Mucosa of rectum (tissue), 2 donors: ENCODE measurements at regions not wholly inside any gene's neighbourhood (a gene's known extent, or its start where the extent isn't known, plus 50 kb on each side); places are given as distances from the start of the nearest gene placed in this dataset.

Experiments
- H3K27ac ChIP-seq, 2 donors: one replicate each; pipeline ENCODE4 v1.7.0; 2013; ENCODE audit warnings: inconsistent platforms in 2 of 2, low read depth in 2 of 2, low read length in 2 of 2
- H3K27me3 ChIP-seq, 2 donors: one replicate each; pipeline ENCODE4 v1.7.0; 2013; ENCODE audit warnings: low read length in 2 of 2; ENCODE audit not compliant: control insufficient read depth in 2 of 2, insufficient read depth in 2 of 2
- H3K36me3 ChIP-seq, 2 donors: one replicate each; pipeline ENCODE4 v1.7.0; 2013; ENCODE audit warnings: low read length in 2 of 2; ENCODE audit not compliant: control insufficient read depth in 2 of 2, insufficient read depth in 2 of 2
- H3K4me1 ChIP-seq, 2 donors: one replicate each; pipeline ENCODE4 v1.7.0; 2013; ENCODE audit warnings: low read length in 2 of 2, mild to moderate bottlenecking in 1 of 2; ENCODE audit not compliant: control insufficient read depth in 2 of 2, insufficient read depth in 2 of 2
- H3K4me3 ChIP-seq, 2 donors: one replicate each; pipeline ENCODE4 v1.7.0; 2013; ENCODE audit warnings: low read length in 2 of 2
- H3K9ac ChIP-seq, 2 donors: one replicate each; pipeline ENCODE4 v1.7.0; 2013; ENCODE audit warnings: low read length in 2 of 2, low read depth in 1 of 2, mild to moderate bottlenecking in 1 of 2
- H3K9me3 ChIP-seq, 2 donors: one replicate each; pipeline ENCODE4 v1.7.0; 2013; ENCODE audit warnings: low read length in 2 of 2; ENCODE audit not compliant: control insufficient read depth in 2 of 2
- donor health status: healthy.
- donor health status: Normal muscosa, but diverticular disease.

- Histone ChIP-seq H3K27me3 (no peaks in the 10 kb centered on the region), H3K9me3 (no peaks in the 10 kb centered on the region), H3K9ac (no peak overlapping the region), H3K27ac (no peak overlapping the region), H3K4me3 (no peak overlapping the region), H3K36me3 (no peaks in the 10 kb centered on the region), H3K4me1 (no peaks in the 10 kb centered on the region)
These were observed 83.5 kb downstream of the RBM43 start for GRCh38 chr2:151178207-151178606.

DNA sequence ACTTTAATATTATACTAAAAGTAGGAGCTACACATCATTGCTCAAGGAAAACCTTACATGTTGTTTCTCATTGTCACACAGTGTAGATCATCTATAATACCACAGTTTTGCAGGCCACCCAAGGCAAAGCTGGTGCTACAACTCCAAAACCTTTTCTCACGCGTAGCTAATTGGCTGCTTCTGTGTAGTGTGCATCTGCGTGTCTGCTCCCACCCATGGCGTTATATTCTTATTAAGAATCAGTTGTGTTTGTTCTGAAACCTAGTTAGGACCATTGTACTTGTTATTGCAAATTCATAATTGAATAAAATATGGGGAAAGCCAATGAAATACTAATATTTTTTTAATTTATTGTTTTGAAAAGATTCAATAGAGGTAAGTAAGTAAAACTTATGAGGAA lies 83.9 kb downstream of the RBM43 start:
- H3K36me3 ChIP-seq, result no peaks in the 10 kb centered on the region
- no peaks in the 10 kb centered on the region for H3K9me3 ChIP-seq
- H3K27me3 ChIP-seq, result no peaks in the 10 kb centered on the region
- H3K9ac ChIP-seq, result no peak overlapping the region
- no peak overlapping the region for H3K4me3 ChIP-seq
- no peaks in the 10 kb centered on the region for H3K4me1 ChIP-seq
- H3K27ac ChIP-seq, result no peak overlapping the region

- H3K9me3 ChIP-seq, result no peaks in the 10 kb centered on the region
- H3K27ac ChIP-seq, result no peak overlapping the region
- no peak overlapping the region for H3K4me3 ChIP-seq
- H3K4me1 ChIP-seq, result no peaks in the 10 kb centered on the region
- H3K9ac ChIP-seq, result no peak overlapping the region
- H3K27me3 ChIP-seq, result no peaks in the 10 kb centered on the region
- no peaks in the 10 kb centered on the region for H3K36me3 ChIP-seq
These were observed 85.0 kb downstream of the RBM43 start for GRCh38 chr2:151176661-151177060.

DNA sequence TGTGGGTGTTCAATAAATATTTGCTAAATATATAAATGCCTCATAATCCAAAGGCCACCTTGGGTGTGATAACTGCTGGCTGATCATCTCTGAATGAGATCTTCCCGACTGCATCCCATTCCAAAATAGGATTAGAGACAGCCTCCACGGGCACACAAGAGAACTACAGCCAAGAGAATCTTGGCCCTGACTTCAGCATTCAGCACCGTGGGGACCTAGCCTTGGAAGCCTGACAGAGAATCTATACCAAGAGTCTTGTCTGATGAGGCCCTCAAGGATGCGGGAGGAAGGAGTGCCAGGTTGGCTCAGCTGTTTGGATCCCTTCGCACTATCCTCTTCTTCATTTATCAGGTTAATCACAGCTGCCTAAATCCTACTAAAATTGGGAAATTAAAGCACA lies 85.8 kb downstream of the RBM43 start:
- H3K27ac ChIP-seq, result no peak overlapping the region
- H3K27me3 ChIP-seq, result no peaks in the 10 kb centered on the region
- no peaks in the 10 kb centered on the region for H3K9me3 ChIP-seq
- no peaks in the 10 kb centered on the region for H3K4me1 ChIP-seq
- no peaks in the 10 kb centered on the region for H3K36me3 ChIP-seq
- H3K9ac ChIP-seq, result no peak overlapping the region
- H3K4me3 ChIP-seq, result no peak overlapping the region

- Histone ChIP-seq H3K27ac (no peak overlapping the region), H3K4me1 (no peaks in the 10 kb centered on the region), H3K36me3 (no peaks in the 10 kb centered on the region), H3K4me3 (no peak overlapping the region), H3K9me3 (no peaks in the 10 kb centered on the region), H3K27me3 (no peaks in the 10 kb centered on the region), H3K9ac (no peak overlapping the region)
These were observed 87.5 kb downstream of the RBM43 start for GRCh38 chr2:151174127-151174526.

DNA sequence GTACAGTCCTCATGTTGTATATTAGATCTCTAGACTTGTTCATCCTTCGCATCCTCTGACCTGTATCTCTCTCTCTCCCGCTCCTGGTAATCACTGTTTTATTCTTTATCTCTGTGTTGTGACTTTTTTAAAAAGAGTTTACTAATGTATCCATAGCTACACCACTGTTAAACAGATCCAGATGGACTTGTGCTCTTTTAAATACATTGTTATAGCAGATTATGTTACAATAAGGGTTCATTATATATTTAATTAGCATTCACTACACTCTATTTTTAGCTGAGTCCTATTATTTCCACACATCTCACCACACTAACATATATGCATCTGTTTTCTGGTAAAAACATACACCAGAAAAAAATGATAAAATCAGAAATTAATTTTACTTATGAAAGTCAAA lies 90.5 kb downstream of the RBM43 start:
- no peaks in the 10 kb centered on the region for H3K4me1 ChIP-seq
- H3K9me3 ChIP-seq, result no peaks in the 10 kb centered on the region
- H3K36me3 ChIP-seq, result no peaks in the 10 kb centered on the region
- no peak overlapping the region for H3K4me3 ChIP-seq
- H3K9ac ChIP-seq, result no peak overlapping the region
- no peaks in the 10 kb centered on the region for H3K27me3 ChIP-seq
- H3K27ac ChIP-seq, result no peak overlapping the region

DNA sequence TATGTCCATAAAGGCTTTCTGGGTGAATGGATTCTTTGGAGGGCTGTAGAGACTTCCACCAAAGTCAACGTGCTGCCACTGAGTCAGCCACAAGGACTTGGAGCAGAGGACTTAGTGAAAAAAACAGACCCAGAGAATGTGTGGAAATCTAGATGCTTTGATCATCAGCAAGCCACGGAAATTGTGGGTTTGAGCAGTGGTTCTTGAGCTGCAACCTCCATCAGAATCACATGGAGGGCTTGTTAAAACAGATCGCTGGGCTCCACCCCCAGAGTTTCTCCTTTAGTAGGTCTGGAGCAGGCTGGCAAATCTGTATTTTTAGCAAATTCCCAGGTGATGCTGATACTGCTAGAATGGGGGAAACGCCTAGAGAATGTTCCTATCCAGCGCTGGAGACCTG lies 95.3 kb downstream of the RBM43 start:
- no peak overlapping the region for H3K27ac ChIP-seq
- H3K27me3 ChIP-seq, result no peaks in the 10 kb centered on the region
- H3K9me3 ChIP-seq, result no peaks in the 10 kb centered on the region
- H3K4me3 ChIP-seq, result no peak overlapping the region
- H3K9ac ChIP-seq, result no peak overlapping the region
- H3K36me3 ChIP-seq, result no peaks in the 10 kb centered on the region
- no peaks in the 10 kb centered on the region for H3K4me1 ChIP-seq

GRCh38 chr2:151165105-151165684 lies 96.5 kb downstream of the RBM43 start:
- Histone ChIP-seq H3K4me1 (no peaks in the 10 kb centered on the region), H3K27me3 (no peaks in the 10 kb centered on the region), H3K36me3 (no peaks in the 10 kb centered on the region), H3K4me3 (no peak overlapping the region), H3K9me3 (no peaks in the 10 kb centered on the region), H3K9ac (no peak overlapping the region), H3K27ac (no peak overlapping the region)

DNA sequence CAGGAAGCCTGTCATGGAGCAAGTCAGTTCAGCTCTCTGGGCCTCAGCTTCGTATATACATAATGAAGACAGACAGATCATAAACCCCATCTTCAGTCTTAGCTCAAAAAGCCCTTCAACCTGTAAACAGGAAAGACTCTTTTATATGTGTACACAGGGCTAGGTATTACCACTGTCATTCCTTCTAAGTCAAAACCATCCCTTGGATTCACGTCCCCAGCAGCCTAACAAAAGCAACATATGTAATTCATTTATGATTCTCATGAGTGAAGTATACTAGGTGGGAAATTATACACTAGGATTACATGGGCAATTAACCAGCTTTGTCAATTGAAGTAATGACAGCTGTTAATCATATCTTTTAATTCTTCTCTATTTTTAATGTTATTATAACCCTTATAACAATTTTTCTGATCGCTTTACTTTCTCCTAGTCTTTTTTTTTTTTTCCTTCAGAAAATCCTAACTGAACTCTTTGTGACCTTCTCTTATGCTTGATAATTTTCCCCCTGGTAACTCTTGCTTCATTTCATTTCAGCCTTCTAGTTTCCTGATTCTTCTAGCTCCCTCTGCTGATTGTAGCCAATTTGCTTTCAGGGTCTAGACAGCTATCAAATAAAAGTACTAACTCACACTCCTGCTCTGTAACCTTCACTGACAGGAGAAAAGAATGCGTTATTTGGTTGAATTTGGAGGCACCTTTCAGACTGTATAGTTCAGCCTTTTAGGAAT lies 99.7 kb downstream of the RBM43 start:
- H3K36me3 ChIP-seq, result no peaks in the 10 kb centered on the region
- no peaks in the 10 kb centered on the region for H3K9me3 ChIP-seq
- H3K27me3 ChIP-seq, result no peaks in the 10 kb centered on the region
- H3K9ac ChIP-seq, result no peak overlapping the region
- no peaks in the 10 kb centered on the region for H3K4me1 ChIP-seq
- H3K27ac ChIP-seq, result no peak overlapping the region
- H3K4me3 ChIP-seq, result no peak overlapping the region

DNA sequence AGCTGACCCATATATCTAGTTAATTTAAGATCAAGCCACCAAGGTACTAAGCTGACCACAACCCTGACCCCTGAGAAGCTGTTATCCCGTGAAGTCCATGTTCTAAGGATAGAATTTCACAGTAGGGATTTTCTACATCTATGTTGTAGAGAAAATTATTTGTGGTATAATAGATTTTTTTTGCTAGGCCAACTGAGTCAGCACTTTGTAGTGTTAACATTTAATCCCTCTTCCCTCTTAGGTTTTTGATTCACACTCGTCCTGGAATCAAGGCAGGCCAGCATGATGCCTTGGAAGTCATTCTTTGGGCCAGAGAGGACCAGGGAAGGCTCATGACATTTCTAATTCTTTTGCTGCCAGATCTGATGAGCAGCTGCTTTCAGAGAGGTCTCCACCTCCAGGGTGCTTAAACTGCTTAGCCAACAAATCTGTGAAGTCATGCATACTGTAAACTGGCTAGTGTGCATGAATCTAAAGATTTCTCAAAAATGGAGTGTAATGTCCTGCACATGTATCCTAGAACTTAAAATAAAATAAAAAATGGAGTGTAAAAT lies 102.5 kb downstream of the RBM43 start:
- Histone ChIP-seq H3K4me1 (no peaks in the 10 kb centered on the region), H3K27me3 (no peaks in the 10 kb centered on the region), H3K4me3 (no peak overlapping the region), H3K36me3 (no peaks in the 10 kb centered on the region), H3K9me3 (no peaks in the 10 kb centered on the region), H3K27ac (no peak overlapping the region), H3K9ac (no peak overlapping the region)
